IPS-20b (cell line): ENCODE measurements at regions not wholly inside any gene's neighbourhood (a gene's known extent, or its start where the extent isn't known, plus 50 kb on each side); places are given as distances from the start of the nearest gene placed in this dataset.
"Not testable (repeated sequence)": the region's sequence is repeated elsewhere in the genome, so short reads cannot be mapped to it uniquely, and the experiment has no call there.

Experiments
- H3K27ac ChIP-seq: one replicate; pipeline ENCODE4 v1.5.1; 2013; ENCODE audit warnings: low read length
- H3K27me3 ChIP-seq: 2 replicates; pipeline ENCODE4 v1.6.1; 2013; ENCODE audit warnings: mild to moderate bottlenecking, low read length, inconsistent platforms; ENCODE audit not compliant: insufficient read depth
- H3K36me3 ChIP-seq: 2 replicates; pipeline ENCODE4 v1.6.1; 2013; ENCODE audit warnings: low read depth, mild to moderate bottlenecking, inconsistent platforms, low read length, moderate library complexity; ENCODE audit not compliant: insufficient read depth
- H3K4me1 ChIP-seq: 2 replicates; pipeline ENCODE4 v1.6.1; 2013; ENCODE audit warnings: mild to moderate bottlenecking, control low read depth, inconsistent platforms, low read length, moderate library complexity; ENCODE audit not compliant: insufficient read depth
- H3K4me3 ChIP-seq: 2 replicates; pipeline ENCODE4 v1.5.1; 2013; ENCODE audit warnings: mild to moderate bottlenecking, low read length, inconsistent platforms
- H3K9ac ChIP-seq: 2 replicates; pipeline ENCODE4 v1.6.1; 2013; ENCODE audit warnings: low read depth, mild to moderate bottlenecking, inconsistent platforms, low read length, moderate library complexity
- H3K9me3 ChIP-seq: 2 replicates; pipeline ENCODE4 v1.6.1; 2013; ENCODE audit warnings: mild to moderate bottlenecking, low read depth, low read length, inconsistent platforms; ENCODE audit not compliant: insufficient read depth

DNA sequence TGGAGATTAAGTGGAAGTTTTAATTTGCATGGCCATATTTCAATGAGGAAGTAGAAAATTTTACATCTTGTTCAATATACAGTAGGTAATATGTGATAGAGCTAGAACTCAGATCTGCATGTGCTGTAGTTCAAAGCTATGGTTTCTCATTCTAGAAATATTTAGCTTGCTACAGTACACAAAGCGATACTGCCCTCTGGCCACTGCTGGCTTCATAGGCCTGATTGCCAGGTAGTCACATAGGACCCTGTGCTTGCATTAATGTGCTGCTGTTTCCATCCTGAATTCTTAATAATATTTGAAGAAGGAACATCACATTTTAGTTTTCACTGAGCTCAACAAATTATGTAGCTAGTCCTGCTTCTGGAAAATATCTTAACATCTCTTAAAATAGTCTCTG is 87.0 kb downstream of the PLSCR2 start:
- no peak overlapping the region for H3K9ac ChIP-seq
- no peaks in the 10 kb centered on the region for H3K36me3 ChIP-seq
- peaks cover 3% of the 10 kb centered on the region; the same call in 1 of the 2 replicates for H3K9me3 ChIP-seq
- H3K4me3 ChIP-seq = no peak overlapping the region
- no peak overlapping the region for H3K27ac ChIP-seq
- H3K27me3 ChIP-seq = no peaks in the 10 kb centered on the region
- no peaks in the 10 kb centered on the region for H3K4me1 ChIP-seq

DNA sequence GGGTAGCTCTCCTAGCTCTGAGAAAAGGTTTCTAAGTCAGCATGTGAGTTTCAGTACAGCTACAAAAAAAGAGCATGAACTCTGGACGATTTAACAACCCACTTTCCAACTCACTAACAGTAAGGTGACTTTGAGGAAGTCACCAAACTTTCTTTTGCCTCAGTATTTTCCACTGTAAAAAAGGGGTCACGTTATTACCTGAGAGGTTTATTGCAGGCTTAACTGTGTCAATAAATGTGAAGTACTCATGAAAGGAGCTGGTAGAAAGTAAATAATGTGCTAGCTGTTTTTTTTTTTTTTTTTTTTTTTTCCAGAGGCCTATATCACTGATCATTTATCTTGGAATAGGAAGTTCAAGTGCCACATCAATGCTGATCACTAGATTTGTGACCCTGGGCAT is 89.3 kb downstream of the PLSCR2 start:
- Histone ChIP-seq H3K4me3 (no peak overlapping the region), H3K4me1 (no peaks in the 10 kb centered on the region), H3K27me3 (no peaks in the 10 kb centered on the region), H3K36me3 (no peaks in the 10 kb centered on the region), H3K27ac (no peak overlapping the region), H3K9ac (no peak overlapping the region), H3K9me3 (peaks cover 3% of the 10 kb centered on the region; the same call in 1 of the 2 replicates)

DNA sequence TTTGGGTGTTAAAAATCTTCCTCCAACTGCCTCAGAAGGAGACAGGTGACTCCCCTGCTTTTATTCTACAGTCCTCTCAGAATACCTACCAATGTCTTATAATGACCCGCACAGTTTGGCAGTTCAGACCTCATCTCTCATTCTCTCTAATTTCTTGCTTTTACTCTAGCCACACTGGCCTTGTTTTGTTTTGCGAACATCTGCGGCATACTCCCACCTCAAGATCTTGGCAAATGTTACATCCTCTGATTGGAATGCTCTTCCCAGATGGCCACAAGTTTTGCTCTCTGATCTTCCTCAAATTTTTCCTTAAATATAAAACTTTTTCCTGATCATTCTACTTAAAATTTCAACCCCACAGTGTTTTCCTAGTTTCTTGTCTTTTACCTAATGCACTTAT is 94.1 kb downstream of the PLSCR2 start:
- Histone ChIP-seq H3K27ac (no peak overlapping the region), H3K27me3 (no peaks in the 10 kb centered on the region), H3K4me1 (no peaks in the 10 kb centered on the region), H3K9me3 (peaks cover 3% of the 10 kb centered on the region; the same call in 1 of the 2 replicates), H3K9ac (no peak overlapping the region), H3K4me3 (no peak overlapping the region), H3K36me3 (no peaks in the 10 kb centered on the region)

DNA sequence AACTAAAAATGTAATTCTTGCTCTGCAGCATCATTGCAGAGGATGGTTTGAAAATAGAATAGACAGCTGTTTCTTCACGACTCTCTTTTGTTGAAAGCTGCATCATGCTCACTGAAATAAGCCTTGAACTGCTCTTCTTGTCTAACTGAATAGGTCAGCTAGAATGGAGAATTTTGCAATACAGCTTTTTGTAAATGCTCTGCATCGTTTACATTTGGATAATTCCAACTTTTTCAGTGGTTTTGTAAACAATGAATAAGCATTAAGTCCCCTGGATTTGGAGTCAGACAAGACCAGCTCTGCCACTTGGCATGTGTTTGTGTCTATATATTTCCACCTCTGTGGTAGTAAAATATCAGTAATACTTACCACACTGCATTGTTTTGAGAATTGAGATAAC is 95.2 kb downstream of the PLSCR2 start:
- Histone ChIP-seq H3K9me3 (no peaks in the 10 kb centered on the region), H3K27ac (no peak overlapping the region), H3K4me1 (no peaks in the 10 kb centered on the region), H3K27me3 (no peaks in the 10 kb centered on the region), H3K9ac (no peak overlapping the region), H3K36me3 (no peaks in the 10 kb centered on the region), H3K4me3 (no peak overlapping the region)

DNA sequence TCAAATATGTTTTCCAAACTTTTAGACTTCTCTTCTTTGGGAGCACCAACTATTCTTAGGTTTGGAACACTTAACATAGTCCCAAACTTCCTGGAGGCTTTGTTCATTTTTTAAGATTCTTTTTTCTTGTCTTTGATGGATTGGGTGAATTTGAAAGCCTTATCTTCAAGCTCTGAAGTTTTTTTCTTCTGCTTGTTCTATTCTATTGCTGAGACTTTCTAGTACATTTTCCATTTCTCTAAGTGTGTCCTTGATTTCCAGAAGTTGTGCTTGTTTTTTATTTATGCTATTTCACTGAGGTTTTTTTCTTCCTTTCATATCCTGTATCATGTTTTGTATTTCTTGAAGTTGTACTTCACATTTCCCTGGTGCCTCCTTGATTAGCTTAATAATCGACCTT is 97.5 kb downstream of the PLSCR2 start:
- Histone ChIP-seq H3K9ac (no peak overlapping the region), H3K27ac (no peak overlapping the region), H3K4me1 (peaks cover 4% of the 10 kb centered on the region; the same call in 1 of the 2 replicates), H3K27me3 (no peaks in the 10 kb centered on the region), H3K36me3 (no peaks in the 10 kb centered on the region), H3K4me3 (no peak overlapping the region), H3K9me3 (no peaks in the 10 kb centered on the region)

DNA sequence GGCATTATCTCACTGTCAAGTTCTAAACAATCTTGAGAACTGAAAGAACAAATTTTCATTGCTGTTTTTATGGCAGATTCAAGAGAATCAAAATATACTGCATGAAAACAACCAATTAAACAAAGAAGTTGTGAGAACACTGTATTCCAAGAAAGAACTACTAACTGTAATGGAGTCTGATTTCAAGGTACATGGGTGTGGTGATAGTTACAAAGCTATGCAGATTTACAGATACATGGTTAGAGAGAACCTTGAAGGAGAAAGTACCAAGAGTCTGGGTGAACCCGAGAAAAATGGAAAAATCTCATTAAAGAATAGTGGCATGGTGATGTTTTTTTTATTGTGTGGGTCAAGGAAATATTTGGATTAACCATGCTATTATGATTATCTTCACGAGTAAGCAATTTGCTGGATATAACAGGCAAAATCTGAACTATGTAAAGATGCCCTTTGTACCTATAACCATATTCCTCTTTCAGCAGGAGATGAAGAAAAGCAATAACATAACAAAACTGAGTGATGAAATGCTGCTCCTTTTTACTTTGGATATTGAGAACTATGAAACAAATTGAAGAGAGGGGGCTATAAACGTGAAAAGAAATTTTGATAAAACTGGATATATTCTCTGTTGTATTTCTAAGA is 100.4 kb downstream of the PLSCR2 start:
- Histone ChIP-seq H3K27me3 (no peaks in the 10 kb centered on the region), H3K4me1 (peaks cover 4% of the 10 kb centered on the region; the same call in 1 of the 2 replicates), H3K4me3 (no peak overlapping the region)

DNA sequence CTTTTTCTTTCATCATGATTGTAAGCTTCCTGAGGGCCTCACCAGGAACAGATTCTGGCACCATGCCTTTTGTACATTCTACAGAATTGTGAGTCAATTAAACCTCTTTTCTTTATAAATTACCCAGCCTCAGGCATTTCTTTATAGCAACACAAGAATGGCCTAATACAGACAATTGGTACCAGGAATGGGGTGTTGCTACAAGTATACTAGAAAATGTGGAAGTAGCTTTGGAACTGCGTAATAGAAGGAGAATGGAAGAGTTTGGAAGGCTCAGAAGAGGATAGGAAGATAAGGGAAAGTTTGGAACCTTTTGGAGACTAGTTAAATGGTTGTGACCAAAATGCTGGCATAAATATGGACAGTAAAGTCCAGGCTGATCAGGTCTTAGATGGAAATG is 108.9 kb upstream of the PLSCR4 start:
- no peaks in the 10 kb centered on the region for H3K4me1 ChIP-seq
- H3K27me3 ChIP-seq = no peaks in the 10 kb centered on the region
- no peak overlapping the region for H3K27ac ChIP-seq
- H3K4me3 ChIP-seq = no peak overlapping the region
- peaks cover 34% of the 10 kb centered on the region for H3K9me3 ChIP-seq
- H3K9ac ChIP-seq = no peak overlapping the region
- no peaks in the 10 kb centered on the region for H3K36me3 ChIP-seq

More for the DNA sequence above, 100.4 kb downstream of the PLSCR2 start:
- no peaks in the 10 kb centered on the region for H3K36me3 ChIP-seq
- H3K9ac ChIP-seq = no peak overlapping the region
- no peak overlapping the region for H3K27ac ChIP-seq
- H3K9me3 ChIP-seq = no peaks in the 10 kb centered on the region

DNA sequence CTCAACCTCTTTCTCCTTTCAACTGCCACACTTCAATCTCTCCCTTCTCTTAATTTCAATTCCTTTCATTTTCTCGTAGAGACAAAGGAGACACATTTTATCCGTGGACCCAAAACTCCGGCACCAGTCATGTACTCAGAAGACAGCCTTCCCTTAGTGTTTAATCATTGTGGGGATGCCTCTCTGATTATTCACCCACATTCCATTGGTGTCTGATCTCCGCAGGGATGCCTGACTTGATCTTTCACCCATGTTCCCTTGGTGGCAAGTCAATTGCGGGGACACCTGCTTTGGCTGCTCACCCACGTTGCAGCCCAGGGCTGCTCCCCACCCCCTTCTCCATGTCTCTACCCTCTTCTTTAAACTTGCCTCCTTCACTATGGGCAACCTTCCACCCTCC is 103.5 kb upstream of the PLSCR4 start:
- H3K36me3 ChIP-seq, H3K4me1 ChIP-seq, H3K27me3 ChIP-seq, H3K9ac ChIP-seq, H3K27ac ChIP-seq, H3K4me3 ChIP-seq: not testable (repeated sequence)
- peaks cover 20% of the 10 kb centered on the region for H3K9me3 ChIP-seq

DNA sequence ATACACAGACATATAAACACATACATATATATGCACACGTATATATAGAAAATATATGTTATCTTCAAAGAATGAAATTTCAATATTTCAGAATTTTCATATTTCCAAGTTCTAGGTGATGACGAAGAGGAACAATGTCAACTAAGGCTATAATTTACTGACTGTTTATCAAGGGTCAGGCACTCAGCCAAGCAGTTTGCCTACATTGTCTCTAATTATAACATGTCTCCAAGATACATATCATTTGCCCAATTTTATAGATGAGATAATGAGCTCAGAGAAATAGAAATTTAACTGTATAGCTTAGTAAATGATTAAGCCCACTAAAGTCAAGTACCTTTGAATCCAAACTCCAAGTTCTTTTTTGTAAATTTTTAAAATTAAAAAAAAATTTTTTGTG is 99.9 kb upstream of the PLSCR4 start:
- no peak overlapping the region for H3K9ac ChIP-seq
- H3K36me3 ChIP-seq = no peaks in the 10 kb centered on the region
- peaks cover 12% of the 10 kb centered on the region for H3K9me3 ChIP-seq
- H3K4me1 ChIP-seq = peaks cover 16% of the 10 kb centered on the region
- H3K27me3 ChIP-seq = no peaks in the 10 kb centered on the region
- no peak overlapping the region for H3K27ac ChIP-seq
- no peak overlapping the region for H3K4me3 ChIP-seq

DNA sequence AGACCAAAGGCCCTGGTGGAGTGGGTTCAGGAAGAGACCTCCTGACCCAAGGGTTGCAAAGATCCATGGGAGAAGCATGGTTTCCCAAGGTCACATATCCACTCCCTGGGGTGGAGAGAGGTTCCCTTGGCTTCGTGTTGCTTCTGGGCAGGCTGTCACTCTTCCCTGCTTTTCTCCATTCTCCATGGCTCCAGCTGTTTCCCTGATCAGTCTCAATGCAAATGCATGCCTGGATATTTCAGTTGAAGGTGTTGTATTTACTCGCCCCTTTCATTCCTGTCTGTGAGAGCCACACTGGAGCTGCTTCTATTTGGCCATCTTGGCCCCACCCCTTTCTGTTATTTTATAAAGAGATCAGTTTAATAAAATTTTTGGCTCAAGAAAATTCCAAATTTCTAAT is 95.0 kb upstream of the PLSCR4 start:
- H3K36me3 ChIP-seq = no peaks in the 10 kb centered on the region
- H3K4me3 ChIP-seq = no peak overlapping the region
- 0 out of 2 replicates have a peak overlapping the region, but pooled peaks have one; percentile 15 for H3K9ac ChIP-seq
- no peaks in the 10 kb centered on the region for H3K27me3 ChIP-seq
- peak overlapping the region; percentile 23 for H3K27ac ChIP-seq
- H3K4me1 ChIP-seq = peaks cover 19% of the 10 kb centered on the region
- no peaks in the 10 kb centered on the region for H3K9me3 ChIP-seq

DNA sequence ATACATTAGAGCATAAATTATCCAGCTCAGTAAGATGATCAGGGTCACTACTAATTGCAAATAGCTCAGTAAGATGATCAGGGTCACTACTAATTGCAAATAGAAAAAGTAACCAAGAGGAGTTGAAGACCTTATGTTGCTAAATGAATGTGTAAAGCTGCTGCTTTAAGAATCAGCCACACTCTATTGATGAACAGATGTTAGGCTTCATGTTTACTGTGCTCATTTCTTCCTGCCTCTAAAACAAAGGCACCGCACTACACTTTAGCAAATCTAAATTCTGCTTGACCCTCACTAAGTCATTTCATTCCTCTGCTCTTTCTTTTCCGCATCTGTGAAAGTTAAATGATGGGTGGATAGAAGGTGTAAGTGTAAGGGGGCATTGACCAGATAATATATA is 92.6 kb upstream of the PLSCR4 start:
- Histone ChIP-seq H3K4me3 (no peak overlapping the region), H3K27me3 (no peaks in the 10 kb centered on the region)

DNA sequence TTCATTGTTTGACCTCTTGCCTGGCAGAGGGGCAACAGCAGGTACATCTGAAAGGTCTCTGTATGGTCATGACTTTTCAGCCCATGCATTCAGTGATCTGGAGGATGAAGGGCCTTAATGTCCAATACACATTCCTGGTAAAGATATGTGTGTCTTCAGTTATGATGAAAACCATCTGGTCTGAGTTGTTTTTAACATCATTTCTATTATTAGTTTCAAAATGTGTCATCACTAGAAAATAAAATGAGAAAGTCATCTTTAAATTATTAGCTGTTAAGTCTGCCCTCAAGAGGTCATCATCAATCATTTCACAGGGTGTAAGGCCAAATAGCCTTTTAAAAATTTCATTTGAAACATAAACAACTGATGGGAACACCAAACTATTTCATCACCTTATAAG is 92.1 kb upstream of the PLSCR4 start:
- no peaks in the 10 kb centered on the region for H3K27me3 ChIP-seq
- H3K9ac ChIP-seq = no peak overlapping the region
- no peaks in the 10 kb centered on the region for H3K9me3 ChIP-seq
- H3K36me3 ChIP-seq = no peaks in the 10 kb centered on the region
- H3K27ac ChIP-seq = no peak overlapping the region
- H3K4me1 ChIP-seq = peaks cover 18% of the 10 kb centered on the region
- no peak overlapping the region for H3K4me3 ChIP-seq

More for the DNA sequence above, 92.6 kb upstream of the PLSCR4 start:
- no peaks in the 10 kb centered on the region for H3K36me3 ChIP-seq
- peaks cover 19% of the 10 kb centered on the region for H3K4me1 ChIP-seq
- H3K27ac ChIP-seq = no peak overlapping the region
- H3K9ac ChIP-seq = no peak overlapping the region
- no peaks in the 10 kb centered on the region for H3K9me3 ChIP-seq
